GM12872 (cell line): ENCODE measurements at regions not wholly inside any gene's neighbourhood (a gene's known extent, or its start where the extent isn't known, plus 50 kb on each side); places are given as distances from the start of the nearest gene placed in this dataset.

Experiments
- CTCF ChIP-seq: IDR thresholded peaks from 3 replicates; pipeline ENCODE4 v1.5.1; 2011; ENCODE audit warnings: low read depth, mild to moderate bottlenecking, low read length, moderate library complexity; ENCODE audit not compliant: insufficient read depth

- TF ChIP-seq CTCF, result no peak
These were observed 282.1 kb downstream of the NFIB start for GRCh38 chr9:14031810-14032209.

- no peak for TF ChIP-seq CTCF
These were observed 282.9 kb downstream of the NFIB start for GRCh38 chr9:14031060-14031414.

GRCh38 chr9:14030375-14031059 lies 283.4 kb downstream of the NFIB start:
- no peak for TF ChIP-seq CTCF

GRCh38 chr9:14029806-14030374 lies 284.1 kb downstream of the NFIB start:
- no peak for TF ChIP-seq CTCF

- TF ChIP-seq CTCF, result no peak
These were observed 286.7 kb downstream of the NFIB start for GRCh38 chr9:14027116-14027800.

- no peak for TF ChIP-seq CTCF
These were observed 288.2 kb downstream of the NFIB start for GRCh38 chr9:14025741-14026140.

- no peak for TF ChIP-seq CTCF
These were observed 290.7 kb downstream of the NFIB start for GRCh38 chr9:14023285-14023684.
